Occipital lobe (tissue), 1 donor: ENCODE measurements at regions not wholly inside any gene's neighbourhood (a gene's known extent, or its start where the extent isn't known, plus 50 kb on each side); places are given as distances from the start of the nearest gene placed in this dataset.
"Not testable (repeated sequence)": the region's sequence is repeated elsewhere in the genome, so short reads cannot be mapped to it uniquely, and the experiment has no call there.

Experiments
- DNase-seq: peaks from one replicate; lab custom pipeline; 2025; lab: John Stamatoyannopoulos, UW

DNA sequence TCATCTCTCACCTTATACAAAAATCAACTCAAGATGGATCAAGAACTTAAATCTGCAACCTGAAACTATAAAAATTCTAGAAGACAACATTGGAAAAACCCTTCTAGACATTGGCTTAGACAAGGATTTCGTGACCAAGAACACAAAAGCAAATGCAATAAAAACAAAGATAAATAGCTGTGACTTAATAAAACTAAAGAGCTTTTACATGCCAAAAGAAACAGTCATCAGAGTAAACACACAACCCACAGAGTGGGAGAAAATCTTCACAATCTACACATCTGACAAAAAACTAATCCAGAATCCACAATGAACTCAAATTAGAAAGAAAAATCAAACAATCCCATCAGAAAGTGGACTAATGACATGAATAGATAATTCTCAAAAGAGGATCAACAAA lies 532.4 kb downstream of the KIF20B start:
- DNase-seq = not testable (repeated sequence)

- DNase-seq = no peak
Observed at GRCh38 chr10:90245623-90246022, 544.2 kb downstream of the KIF20B start.

DNA sequence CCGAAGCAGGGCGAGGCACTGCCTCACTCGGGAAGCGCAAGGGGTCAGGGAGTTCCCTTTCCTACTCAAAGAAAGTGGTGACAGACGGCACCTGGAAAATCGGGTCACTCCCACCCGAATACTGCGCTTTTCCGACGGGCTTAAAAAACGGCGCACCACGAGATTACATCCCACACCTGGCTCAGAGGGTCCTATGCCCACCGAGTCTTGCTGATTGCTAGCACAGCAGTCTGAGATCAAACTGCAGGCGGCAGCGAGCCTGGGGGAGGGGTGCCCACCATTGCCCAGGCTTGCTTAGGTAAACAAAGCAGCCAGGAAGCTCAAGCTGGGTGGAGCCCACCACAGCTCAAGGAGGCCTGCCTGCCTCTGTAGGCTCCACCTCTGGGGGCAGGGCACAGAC lies 549.4 kb downstream of the KIF20B start:
- DNase-seq = not testable (repeated sequence)

DNA sequence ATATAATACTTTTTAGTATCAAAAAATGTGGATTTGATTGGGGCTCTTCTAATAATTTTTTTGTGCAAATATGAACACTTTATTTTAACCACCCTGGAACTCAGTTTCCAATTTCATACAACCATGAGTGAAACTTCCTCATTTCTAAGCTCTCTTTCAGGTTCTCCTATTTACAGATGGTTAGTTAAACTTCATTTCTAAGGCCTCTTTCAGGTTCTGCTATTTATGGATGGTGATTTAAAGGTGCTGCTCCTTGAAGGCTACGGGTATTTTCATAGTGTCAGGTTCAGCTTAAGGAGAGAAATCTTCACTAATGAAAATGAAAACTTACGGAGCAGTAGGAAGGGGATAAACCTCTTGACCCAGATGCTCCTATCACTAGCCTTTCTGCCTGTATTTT lies 568.3 kb downstream of the KIF20B start:
- no peak for DNase-seq

- no peak for DNase-seq
Observed at GRCh38 chr10:90274721-90275468, 573.5 kb downstream of the KIF20B start.

DNA sequence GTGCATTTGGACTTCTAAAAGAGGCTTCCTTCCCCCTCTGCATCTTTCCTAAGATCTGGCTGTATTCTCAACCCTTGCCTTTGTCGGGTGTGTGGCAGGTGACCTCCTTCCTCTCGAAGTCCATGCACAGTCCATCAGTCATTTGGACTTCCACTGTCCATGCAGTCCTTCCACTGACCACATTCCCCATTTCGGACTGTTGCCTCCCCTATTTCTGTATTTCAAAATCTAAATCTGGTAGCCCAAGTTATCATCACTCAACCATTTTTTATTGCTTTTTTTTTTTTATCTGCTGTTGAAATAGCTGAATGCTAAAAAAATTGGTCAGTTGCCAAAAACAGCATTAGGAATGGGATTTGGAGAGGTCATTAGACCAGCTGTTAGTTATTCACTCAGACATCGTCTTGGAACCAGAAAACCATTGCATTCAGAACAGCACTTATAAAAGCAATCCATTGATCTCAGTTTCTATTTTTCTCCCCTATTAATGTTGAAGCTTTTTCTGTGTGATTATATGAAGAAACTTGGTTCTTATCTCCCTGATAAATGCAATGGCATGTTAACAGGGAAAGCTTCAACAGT lies 575.6 kb downstream of the KIF20B start:
- DNase-seq = no peak

- no peak for DNase-seq
Observed at GRCh38 chr10:90286406-90286805, 571.4 kb downstream of the HTR7 start.

- no peak for DNase-seq
Observed at GRCh38 chr10:90286941-90287340, 570.9 kb downstream of the HTR7 start.

DNA sequence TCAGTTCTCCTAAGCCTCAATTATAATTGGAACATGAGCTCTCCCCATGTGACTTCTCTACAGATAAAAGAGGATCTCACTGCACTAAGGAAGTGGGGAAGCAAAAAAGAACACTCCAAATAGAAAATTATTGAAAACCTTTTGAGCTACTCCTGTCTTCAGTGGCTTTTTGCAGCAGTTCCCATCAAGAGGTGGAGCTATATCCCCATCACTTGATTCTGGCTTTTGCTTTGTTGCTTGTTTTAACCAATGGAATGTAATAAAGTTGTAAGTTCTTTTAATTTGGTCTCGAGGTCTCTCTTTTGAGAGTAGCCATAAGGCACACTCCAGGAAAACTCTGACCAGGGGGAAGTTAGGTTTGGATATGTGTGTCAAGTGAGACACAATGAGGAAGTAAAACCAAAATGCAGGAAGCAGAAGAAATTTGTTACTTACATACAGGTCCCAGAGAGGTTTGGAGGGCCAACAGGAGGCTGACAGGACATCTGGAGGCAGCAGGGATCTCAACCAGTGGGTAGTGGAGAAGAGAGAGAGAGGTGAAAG lies 569.4 kb downstream of the HTR7 start:
- no peak for DNase-seq

DNA sequence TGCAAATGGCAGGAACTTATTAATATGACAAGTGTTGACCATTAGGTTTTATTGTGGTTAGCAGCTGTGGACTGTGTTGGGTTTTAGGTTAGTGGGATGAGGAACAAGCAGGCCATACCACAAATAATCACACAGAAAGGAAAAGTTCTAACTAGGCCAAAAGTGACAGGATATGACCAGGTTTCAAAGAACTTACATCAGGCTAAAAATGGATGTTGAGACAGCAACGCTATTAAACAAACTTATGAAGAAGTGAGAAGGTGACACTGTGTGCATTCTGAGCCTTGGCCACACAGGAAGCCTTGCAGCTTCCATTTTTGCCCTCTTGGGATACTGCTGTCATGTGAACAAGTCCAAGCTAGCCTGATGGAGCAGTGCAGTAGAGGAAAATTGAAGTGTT lies 568.8 kb downstream of the HTR7 start:
- no peak for DNase-seq

DNA sequence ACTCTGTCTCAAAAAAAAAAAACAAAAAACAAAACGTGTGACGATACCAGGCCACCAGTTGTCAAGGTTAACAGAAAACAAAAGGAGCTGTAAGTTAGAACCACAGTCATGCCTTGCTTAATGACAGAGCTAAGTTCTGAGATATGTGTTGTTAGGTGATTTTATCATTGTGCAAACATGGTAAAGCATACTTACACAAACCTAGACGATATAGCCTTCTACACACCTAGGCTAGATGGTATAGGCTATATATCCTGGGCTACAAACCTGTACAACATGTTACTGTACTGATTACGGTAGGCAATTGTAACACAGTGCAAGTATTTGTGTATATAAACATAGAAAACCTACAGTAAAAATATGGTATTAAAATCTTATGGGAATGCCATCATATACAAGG lies 564.2 kb downstream of the HTR7 start:
- DNase-seq = no peak

- not testable (repeated sequence) for DNase-seq
Observed at GRCh38 chr10:90294821-90295540, 562.9 kb downstream of the HTR7 start.

- not testable (repeated sequence) for DNase-seq
Observed at GRCh38 chr10:90302031-90302430, 555.8 kb downstream of the HTR7 start.

- no peak for DNase-seq
Observed at GRCh38 chr10:90302758-90303481, 554.9 kb downstream of the HTR7 start.

DNA sequence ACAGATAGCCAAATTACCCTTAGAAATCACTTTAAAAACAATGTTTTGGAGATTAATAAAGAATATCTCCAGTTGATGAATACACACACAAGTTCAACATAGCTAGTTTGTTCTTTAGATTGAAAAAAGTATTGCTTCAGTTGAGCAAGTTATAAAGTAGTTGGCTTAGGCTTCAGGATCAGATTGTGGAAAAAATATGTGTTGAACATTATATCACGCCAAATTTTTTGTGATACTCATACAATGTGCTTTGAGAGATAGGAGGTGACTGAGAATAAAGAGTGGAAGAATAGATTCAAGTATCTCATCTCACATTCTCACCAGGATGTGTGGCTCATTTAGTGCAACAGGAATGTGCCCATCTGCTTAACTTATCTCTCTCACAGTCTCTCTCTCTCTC lies 553.3 kb downstream of the HTR7 start:
- DNase-seq = no peak

- no peak for DNase-seq
Observed at GRCh38 chr10:90306187-90306586, 551.7 kb downstream of the HTR7 start.

DNA sequence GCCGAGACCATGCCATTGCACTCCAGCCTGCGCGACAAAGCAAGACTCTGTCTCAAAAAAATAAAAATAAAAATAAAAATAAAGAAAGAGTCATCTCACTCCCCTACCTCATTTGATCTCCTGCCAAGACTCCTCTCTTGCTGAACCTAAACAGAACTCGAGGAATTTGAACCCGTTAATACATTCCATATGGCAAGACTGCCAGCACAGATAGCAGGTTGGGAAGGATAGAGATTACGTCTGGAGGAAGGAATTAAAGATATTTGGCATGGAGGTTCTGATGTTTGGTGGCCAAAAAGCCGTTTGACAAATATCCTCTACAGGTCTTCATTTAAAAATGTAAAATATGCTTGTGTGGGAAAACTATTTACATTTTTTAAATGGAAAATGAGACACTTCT lies 549.6 kb downstream of the HTR7 start:
- DNase-seq = no peak

DNA sequence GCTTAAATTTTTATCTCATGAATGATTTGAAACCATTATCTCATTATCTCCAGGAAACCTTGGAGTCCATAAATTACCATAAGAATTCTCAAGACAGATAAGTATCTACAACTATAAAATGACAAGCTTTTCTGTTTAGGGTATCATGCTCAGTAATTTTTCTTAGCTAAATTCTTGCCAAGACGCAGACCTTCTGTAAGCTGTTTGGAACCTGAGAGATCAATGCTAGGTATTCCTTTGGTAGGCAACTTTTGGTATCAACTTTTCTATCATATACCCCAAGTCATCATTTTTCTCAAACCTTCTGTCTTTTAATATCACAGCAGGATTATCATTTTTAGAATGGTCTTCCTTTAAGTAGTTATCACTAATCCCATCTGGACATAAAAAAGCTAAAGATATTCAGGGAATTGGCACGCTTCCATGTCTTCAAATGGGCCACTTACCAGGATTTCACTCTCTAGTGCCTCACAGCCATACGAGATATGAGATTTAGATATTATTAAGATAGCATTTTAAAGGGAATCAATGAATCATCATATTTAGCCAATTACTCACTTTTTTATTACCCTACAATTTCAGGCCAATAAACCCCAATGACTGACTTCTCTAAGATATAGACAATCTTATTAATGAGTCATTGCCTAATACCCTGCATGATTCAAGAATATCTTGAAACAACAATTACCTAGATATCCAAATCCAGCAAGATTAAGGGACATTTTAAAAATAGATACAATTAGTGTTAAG lies 544.1 kb downstream of the HTR7 start:
- no peak for DNase-seq

- no peak for DNase-seq
Observed at GRCh38 chr10:90314718-90315117, 543.1 kb downstream of the HTR7 start.

DNA sequence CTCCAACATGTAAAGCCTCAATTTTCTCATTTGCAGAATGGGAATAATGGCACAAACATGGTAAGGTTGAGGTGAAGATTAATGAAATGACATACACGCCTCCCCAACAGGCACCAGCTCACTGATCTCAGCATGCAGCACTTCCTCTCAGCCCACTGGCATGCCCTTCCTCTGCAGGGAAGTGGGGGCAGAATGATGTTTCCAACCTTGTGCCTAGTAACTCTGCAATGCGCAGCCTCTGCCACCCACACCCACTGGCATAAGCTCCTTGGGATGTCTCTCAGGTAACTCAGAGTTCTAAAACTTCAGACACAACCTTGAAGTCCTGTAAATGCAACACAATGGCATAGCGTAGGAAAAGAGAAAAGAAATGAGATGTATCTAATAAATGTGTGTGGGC lies 540.7 kb downstream of the HTR7 start:
- no peak for DNase-seq

GRCh38 chr10:90318659-90319058 lies 539.2 kb downstream of the HTR7 start:
- no peak for DNase-seq
